T-helper 1 cell treated with Interleukin-12 subunit alpha and Interleukin-12 subunit beta and Interleukin-4 antibody, amounts not matched to agents 30 ng/mL and 1 ng/mL, for 36 hours (primary cell): ENCODE measurements at regions not wholly inside any gene's neighbourhood (a gene's known extent, or its start where the extent isn't known, plus 50 kb on each side); places are given as distances from the start of the nearest gene placed in this dataset.
"Not testable (repeated sequence)": the region's sequence is repeated elsewhere in the genome, so short reads cannot be mapped to it uniquely, and the experiment has no call there.

Experiments used
- intact Hi-C: fragments of 100-400 bp; cut with micrococcal nuclease; formaldehyde crosslinking; loops from one replicate; pipeline ENCODE4 v1.15.1; 2024

- intact Hi-C loops = no loop called here
Measured at GRCh38 chr3:132084982-132085381, 50.2 kb upstream of the CPNE4 start.

GRCh38 chr3:132087356-132087755, 52.5 kb upstream of the CPNE4 start:
- intact Hi-C loops = no loop called here

- intact Hi-C loops = no loop called here
Measured at GRCh38 chr3:132088291-132088690, 53.5 kb upstream of the CPNE4 start.

GRCh38 chr3:132090921-132091320, 56.1 kb upstream of the CPNE4 start:
- intact Hi-C loops = no loop called here

GRCh38 chr3:132116601-132117000, 81.8 kb upstream of the CPNE4 start:
- intact Hi-C loops = no loop called here

- intact Hi-C loops = no loop called here
Measured at GRCh38 chr3:132117642-132118041, 82.8 kb upstream of the CPNE4 start.

GRCh38 chr3:132119531-132119930, 84.7 kb upstream of the CPNE4 start:
- intact Hi-C loops = no loop called here

GRCh38 chr3:132124096-132124495, 89.3 kb upstream of the CPNE4 start:
- intact Hi-C loops = no loop called here

- intact Hi-C loops = no loop called here
Measured at GRCh38 chr3:132124651-132125284, 90.0 kb upstream of the CPNE4 start.

- intact Hi-C loops = no loop called here
Measured at GRCh38 chr3:132134611-132135010, 99.8 kb upstream of the CPNE4 start.

GRCh38 chr3:132135628-132136333, 101.0 kb upstream of the CPNE4 start:
- intact Hi-C loops = no loop called here

GRCh38 chr3:132136334-132136716, 101.5 kb upstream of the CPNE4 start:
- intact Hi-C loops = no loop called here

GRCh38 chr3:132136902-132137301, 102.1 kb upstream of the CPNE4 start:
- intact Hi-C loops = not testable (repeated sequence)

- intact Hi-C loops = no loop called here
Measured at GRCh38 chr3:132145833-132146232, 111.0 kb upstream of the CPNE4 start.

- intact Hi-C loops = no loop called here
Measured at GRCh38 chr3:132154619-132155018, 119.8 kb upstream of the CPNE4 start.

GRCh38 chr3:132159145-132159544, 124.3 kb upstream of the CPNE4 start:
- intact Hi-C loops = no loop called here

- intact Hi-C loops = no loop called here
Measured at GRCh38 chr3:132160198-132160597, 125.4 kb upstream of the CPNE4 start.

GRCh38 chr3:132161608-132162007, 126.8 kb upstream of the CPNE4 start:
- intact Hi-C loops = no loop called here

- intact Hi-C loops = no loop called here
Measured at GRCh38 chr3:132164469-132165092, 129.8 kb upstream of the CPNE4 start.

- intact Hi-C loops = no loop called here
Measured at GRCh38 chr3:132167870-132168269, 133.1 kb upstream of the CPNE4 start.

- intact Hi-C loops = no loop called here
Measured at GRCh38 chr3:132174500-132174899, 139.7 kb upstream of the CPNE4 start.

GRCh38 chr3:132180337-132180791, 136.8 kb upstream of the ACP3 start:
- intact Hi-C loops = loop anchor here (1.0 to 5.0 kb wide), 4 partner anchors 142 to 1133 kb away; no protein-coding TSS in a partner anchor
